Esophagus (tissue), 2 donors: ENCODE measurements at regions not wholly inside any gene's neighbourhood (a gene's known extent, or its start where the extent isn't known, plus 50 kb on each side); places are given as distances from the start of the nearest gene placed in this dataset.

Experiments
- H3K27ac ChIP-seq, 2 donors: one replicate each; pipeline ENCODE4 v1.5.1; 2013; ENCODE audit warnings: low read depth in 2 of 2, mild to moderate bottlenecking in 2 of 2, inconsistent platforms in 1 of 2, low read length in 1 of 2, moderate library complexity in 1 of 2
- H3K27me3 ChIP-seq, 2 donors: one replicate each; pipeline ENCODE4 v1.6.1; 2013; ENCODE audit warnings: low read length in 2 of 2, control low read depth in 1 of 2, mild to moderate bottlenecking in 1 of 2; ENCODE audit not compliant: insufficient read depth in 2 of 2, control insufficient read depth in 1 of 2
- H3K36me3 ChIP-seq, 2 donors: one replicate each; pipeline ENCODE4 v1.6.1; 2013; ENCODE audit warnings: low read length in 1 of 2; ENCODE audit not compliant: control insufficient read depth in 2 of 2, insufficient read depth in 2 of 2
- H3K4me1 ChIP-seq, 2 donors: one replicate each; pipeline ENCODE4 v1.6.1; 2013; ENCODE audit warnings: low read length in 1 of 2; ENCODE audit not compliant: control insufficient read depth in 2 of 2, insufficient read depth in 2 of 2
- H3K4me3 ChIP-seq, 2 donors: one replicate each; pipeline ENCODE4 v1.5.1; 2013; ENCODE audit warnings: low read length in 2 of 2, mild to moderate bottlenecking in 2 of 2, low read depth in 1 of 2, moderate library complexity in 1 of 2
- H3K9me3 ChIP-seq, 2 donors: one replicate each; pipeline ENCODE4 v1.6.1; 2013; ENCODE audit warnings: mild to moderate bottlenecking in 2 of 2, low read depth in 1 of 2, low read length in 1 of 2, moderate library complexity in 1 of 2; ENCODE audit not compliant: control insufficient read depth in 2 of 2, insufficient read depth in 1 of 2
- WGBS, 2 donors: extraction: QIAGEN DNeasy Blood & Tissue Kit; methylation state at CpG; one replicate each; pipeline ENCODE4 v1.1.7; 2013; 5-methylcytosine and 5-hydroxymethylcytosine counted together
- donor health status: healthy with polysubstance abuse.
- donor health status: Bipolar disorder and iron deficiency.

GRCh38 chr18:3384664-3385563, 65.1 kb upstream of the TGIF1 start:
- H3K27ac ChIP-seq, result no peak overlapping the region
- H3K27me3 ChIP-seq, result no peaks in the 10 kb centered on the region
- no peak overlapping the region for H3K4me3 ChIP-seq
- H3K36me3 ChIP-seq, result no peaks in the 10 kb centered on the region
- WGBS, 2 donors, result 73 to 75% methylated on average over 11 of the region's 11 CpGs
- H3K9me3 ChIP-seq, result peaks cover 0 to under 1% of the 10 kb centered on the region in 2 donors
- H3K4me1 ChIP-seq, result no peaks in the 10 kb centered on the region

- no peaks in the 10 kb centered on the region for H3K27me3 ChIP-seq
Observed at GRCh38 chr18:3388323-3388722, 61.6 kb upstream of the TGIF1 start.

GRCh38 chr18:3388980-3389379, 61.0 kb upstream of the TGIF1 start:
- Histone ChIP-seq H3K9me3 (peaks cover 0 to 4% of the 10 kb centered on the region in 2 donors), H3K4me1 (no peaks in the 10 kb centered on the region), H3K27ac (no peak overlapping the region), H3K4me3 (no peak overlapping the region), H3K36me3 (no peaks in the 10 kb centered on the region), H3K27me3 (no peaks in the 10 kb centered on the region)
- 47% methylated on average over 4 of the region's 4 CpGs for WGBS, 2 donors

More at GRCh38 chr18:3388323-3388722, 61.6 kb upstream of the TGIF1 start:
- WGBS, 2 donors, result 97 to 98% methylated on average over 1 of the region's 1 CpG
- H3K4me3 ChIP-seq, result no peak overlapping the region
- no peak overlapping the region for H3K27ac ChIP-seq
- H3K4me1 ChIP-seq, result no peaks in the 10 kb centered on the region
- H3K36me3 ChIP-seq, result no peaks in the 10 kb centered on the region
- H3K9me3 ChIP-seq, result peaks cover 0 to 4% of the 10 kb centered on the region in 2 donors

GRCh38 chr18:3389977-3390376, 60.0 kb upstream of the TGIF1 start:
- Histone ChIP-seq H3K4me3 (no peak overlapping the region), H3K36me3 (no peaks in the 10 kb centered on the region), H3K4me1 (no peaks in the 10 kb centered on the region), H3K27me3 (no peaks in the 10 kb centered on the region), H3K27ac (no peak overlapping the region), H3K9me3 (peaks cover 0 to 8% of the 10 kb centered on the region in 2 donors)
- WGBS, 2 donors, result 78 to 90% methylated on average over 3 of the region's 3 CpGs

- H3K36me3 ChIP-seq, result no peaks in the 10 kb centered on the region
- no peak overlapping the region for H3K4me3 ChIP-seq
- no peak overlapping the region for H3K27ac ChIP-seq
- WGBS, 2 donors, result 90 to 92% methylated on average over 5 of the region's 5 CpGs
- peaks cover 0 to 9% of the 10 kb centered on the region in 2 donors for H3K9me3 ChIP-seq
- H3K27me3 ChIP-seq, result no peaks in the 10 kb centered on the region
- no peaks in the 10 kb centered on the region for H3K4me1 ChIP-seq
Observed at GRCh38 chr18:3391704-3392466, 58.1 kb upstream of the TGIF1 start.

GRCh38 chr18:3392467-3392855, 57.5 kb upstream of the TGIF1 start:
- peaks cover 0 to 9% of the 10 kb centered on the region in 2 donors for H3K9me3 ChIP-seq
- H3K4me1 ChIP-seq, result no peaks in the 10 kb centered on the region
- WGBS, 2 donors, result 76% methylated on average over 2 of the region's 2 CpGs
- no peaks in the 10 kb centered on the region for H3K27me3 ChIP-seq
- H3K4me3 ChIP-seq, result no peak overlapping the region
- no peaks in the 10 kb centered on the region for H3K36me3 ChIP-seq
- H3K27ac ChIP-seq, result no peak overlapping the region

GRCh38 chr18:3394648-3395047, 55.3 kb upstream of the TGIF1 start:
- Histone ChIP-seq H3K27ac (no peak overlapping the region), H3K36me3 (no peaks in the 10 kb centered on the region), H3K27me3 (no peaks in the 10 kb centered on the region), H3K9me3 (peaks cover 0 to 9% of the 10 kb centered on the region in 2 donors), H3K4me3 (no peak overlapping the region), H3K4me1 (no peaks in the 10 kb centered on the region)
- WGBS, 2 donors, result 96% methylated on average over 5 of the region's 5 CpGs

- H3K36me3 ChIP-seq, result no peaks in the 10 kb centered on the region
- no peaks in the 10 kb centered on the region for H3K4me1 ChIP-seq
- no peak overlapping the region for H3K4me3 ChIP-seq
- WGBS, 2 donors, result 71% methylated on average over 2 of the region's 2 CpGs
- no peak overlapping the region for H3K27ac ChIP-seq
- H3K27me3 ChIP-seq, result no peaks in the 10 kb centered on the region
- peaks cover 0 to 6% of the 10 kb centered on the region in 2 donors for H3K9me3 ChIP-seq
Observed at GRCh38 chr18:3395466-3395865, 54.5 kb upstream of the TGIF1 start.

GRCh38 chr18:3397031-3397750, 52.8 kb upstream of the TGIF1 start:
- Histone ChIP-seq H3K4me3 (no peak overlapping the region), H3K4me1 (no peaks in the 10 kb centered on the region), H3K27ac (peak overlapping the region; percentile 46 to 74), H3K27me3 (no peaks in the 10 kb centered on the region), H3K9me3 (peaks cover 0 to 6% of the 10 kb centered on the region in 2 donors), H3K36me3 (no peaks in the 10 kb centered on the region)
- 56 to 58% methylated on average over 7 of the region's 7 CpGs for WGBS, 2 donors
